Activated CD4-positive, alpha-beta memory T cell treated with anti-CD3 and anti-CD28 coated beads, Interleukin-2, amount 10 ng/mL, durations not matched to agents 7 days and 5 days (primary cell): ENCODE measurements at regions not wholly inside any gene's neighbourhood (a gene's known extent, or its start where the extent isn't known, plus 50 kb on each side); places are given as distances from the start of the nearest gene placed in this dataset.
A peak's percentile ranks its signal among the peaks of the same experiment; 100 is the strongest.

Experiments used
- CTCF ChIA-PET: fragments of 350-600 bp; sonication (Branson Sonifier 250); formaldehyde crosslinking; loops from one replicate; lab custom pipeline; 2021; ENCODE audit warnings: antibody characterized with exemption, inconsistent platforms; lab: Charles Lee
- POLR2A ChIA-PET: fragments of 350-600 bp; sonication (Branson Sonifier 250); formaldehyde crosslinking; loops from one replicate; lab custom pipeline; 2021; ENCODE audit warnings: antibody characterized with exemption; lab: Charles Lee
- DNase-seq: peaks from one replicate; pipeline ENCODE4 v3.0.0-alpha.2; 2020
- H3K27ac Mint-ChIP-seq: one replicate; pipeline ENCODE4 v1.8.0; 2021; ENCODE audit warnings: mild to moderate bottlenecking, mixed read lengths
- H3K27me3 Mint-ChIP-seq: one replicate; pipeline ENCODE4 v1.8.0; 2021; ENCODE audit warnings: mixed read lengths
- H3K36me3 Mint-ChIP-seq: one replicate; pipeline ENCODE4 v1.8.0; 2021; ENCODE audit warnings: low read depth, mixed read lengths
- H3K4me1 Mint-ChIP-seq: one replicate; pipeline ENCODE4 v1.8.0; 2021; ENCODE audit warnings: mixed read lengths
- H3K4me3 Mint-ChIP-seq: one replicate; pipeline ENCODE4 v1.8.0; 2021; ENCODE audit warnings: mild to moderate bottlenecking, mixed read lengths
- H3K9me3 Mint-ChIP-seq: one replicate; pipeline ENCODE4 v1.8.0; 2021; ENCODE audit warnings: mixed read lengths

- Mint-ChIP-seq H3K4me3 (no peak overlapping the region), H3K9me3 (no peaks in the 10 kb centered on the region), H3K4me1 (peaks cover 3% of the 10 kb centered on the region), H3K27me3 (no peaks in the 10 kb centered on the region), H3K36me3 (no peaks in the 10 kb centered on the region), H3K27ac (no peak overlapping the region)
- POLR2A ChIA-PET = no interaction called here
- no peak for DNase-seq
- CTCF ChIA-PET = interaction anchor here (2.2 kb wide), 1 partner anchor 22 kb away, joined by 6 read pairs; no protein-coding TSS in a partner anchor
These were observed 54.5 kb upstream of the HTR4 start for GRCh38 chr5:148708854-148709253.

GRCh38 chr5:148711961-148712360 lies 57.6 kb upstream of the HTR4 start:
- no peak for DNase-seq
- POLR2A ChIA-PET = no interaction called here
- Mint-ChIP-seq H3K27ac (no peak overlapping the region), H3K9me3 (no peaks in the 10 kb centered on the region), H3K27me3 (no peaks in the 10 kb centered on the region), H3K36me3 (no peaks in the 10 kb centered on the region), H3K4me3 (no peak overlapping the region), H3K4me1 (peaks cover 14% of the 10 kb centered on the region)
- CTCF ChIA-PET = interaction anchor here (1.0 kb wide), 1 partner anchor 19 kb away, joined by 4 read pairs; no protein-coding TSS in a partner anchor

GRCh38 chr5:148713735-148714508 lies 59.6 kb upstream of the HTR4 start:
- Mint-ChIP-seq H3K4me1 (peaks cover 13% of the 10 kb centered on the region), H3K36me3 (no peaks in the 10 kb centered on the region), H3K27me3 (peaks cover under 1% of the 10 kb centered on the region), H3K27ac (no peak overlapping the region), H3K4me3 (no peak overlapping the region), H3K9me3 (no peaks in the 10 kb centered on the region)
- no peak for DNase-seq
- ChIA-PET POLR2A (no interaction called here), CTCF (interaction anchor here (1.8 to 2.3 kb wide), 2 partner anchors 17 to 28 kb away, joined by 5 to 10 read pairs; no protein-coding TSS in a partner anchor)

GRCh38 chr5:148716716-148717115 lies 62.4 kb upstream of the HTR4 start:
- H3K9me3 Mint-ChIP-seq = no peaks in the 10 kb centered on the region
- POLR2A ChIA-PET = no interaction called here
- H3K36me3 Mint-ChIP-seq = no peaks in the 10 kb centered on the region
- CTCF ChIA-PET = interaction anchor here (1.4 kb wide), 1 partner anchor 14 kb away, joined by 3 read pairs; no protein-coding TSS in a partner anchor
- peaks cover 13% of the 10 kb centered on the region for H3K27me3 Mint-ChIP-seq
- peaks cover 13% of the 10 kb centered on the region for H3K4me1 Mint-ChIP-seq
- no peak overlapping the region for H3K4me3 Mint-ChIP-seq
- no peak overlapping the region for H3K27ac Mint-ChIP-seq
- no peak for DNase-seq

DNA sequence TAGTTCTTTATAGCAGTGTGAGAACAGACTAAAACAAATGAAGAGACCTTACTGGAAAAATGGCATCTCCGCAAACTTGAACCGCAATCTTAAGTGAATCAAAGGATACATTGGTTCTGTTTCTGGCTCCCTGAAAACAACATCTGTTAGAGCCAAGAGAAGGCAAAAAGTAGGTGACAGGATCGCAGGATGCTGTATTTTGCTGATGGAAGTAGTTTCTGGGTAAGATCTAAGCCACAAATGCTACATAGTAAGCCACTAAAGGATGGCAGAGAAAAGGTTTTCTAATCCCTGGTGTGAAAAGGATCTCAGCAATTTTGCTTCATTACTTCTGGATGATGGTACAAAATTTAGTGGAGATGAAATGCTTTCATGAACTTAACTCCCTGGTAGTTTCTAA lies 63.3 kb upstream of the HTR4 start:
- CTCF ChIA-PET = interaction anchor here (1.4 kb wide), 1 partner anchor 13 kb away, joined by 4 read pairs; no protein-coding TSS in a partner anchor

DNA sequence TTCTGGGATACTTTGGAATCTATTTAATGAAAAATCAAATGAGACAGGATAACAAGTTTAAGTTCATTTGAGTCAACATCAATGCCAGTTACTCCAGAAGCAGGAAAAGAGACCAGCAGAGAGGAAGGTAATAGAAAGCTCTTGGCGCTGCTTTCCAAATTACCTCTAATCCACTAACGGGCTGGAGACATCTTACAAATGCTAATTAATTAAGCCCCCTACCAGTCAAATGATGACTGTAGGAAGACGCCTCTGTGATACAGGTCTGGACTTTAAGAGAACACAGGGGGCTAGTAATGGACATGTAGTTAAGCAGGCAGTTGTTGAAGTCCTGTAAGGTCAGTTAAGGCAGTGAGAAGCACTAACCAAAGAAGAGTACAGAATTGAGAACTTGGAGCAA lies 65.3 kb upstream of the HTR4 start:
- Mint-ChIP-seq H3K36me3 (no peaks in the 10 kb centered on the region), H3K27me3 (peaks cover 21% of the 10 kb centered on the region), H3K27ac (no peak overlapping the region), H3K4me3 (no peak overlapping the region), H3K4me1 (peaks cover 3% of the 10 kb centered on the region), H3K9me3 (no peaks in the 10 kb centered on the region)
- DNase-seq = no peak
- ChIA-PET POLR2A (no interaction called here), CTCF (interaction anchor here (3.8 kb wide), 1 partner anchor 12 kb away, joined by 22 read pairs; no protein-coding TSS in a partner anchor)

More for the DNA sequence above, 63.3 kb upstream of the HTR4 start:
- no peak for DNase-seq
- Mint-ChIP-seq H3K36me3 (no peaks in the 10 kb centered on the region), H3K27me3 (peaks cover 14% of the 10 kb centered on the region), H3K4me3 (no peak overlapping the region), H3K4me1 (peaks cover 13% of the 10 kb centered on the region), H3K27ac (no peak overlapping the region), H3K9me3 (no peaks in the 10 kb centered on the region)
- POLR2A ChIA-PET = no interaction called here

- Mint-ChIP-seq H3K36me3 (no peaks in the 10 kb centered on the region), H3K4me3 (no peak overlapping the region), H3K27ac (no peak overlapping the region), H3K27me3 (peaks cover 23% of the 10 kb centered on the region), H3K4me1 (no peaks in the 10 kb centered on the region), H3K9me3 (no peaks in the 10 kb centered on the region)
- DNase-seq = no peak
- ChIA-PET CTCF (interaction anchor here (3.8 kb wide), 1 partner anchor 12 kb away, joined by 22 read pairs; no protein-coding TSS in a partner anchor), POLR2A (no interaction called here)
These were observed 65.9 kb upstream of the HTR4 start for GRCh38 chr5:148720257-148720656.

DNA sequence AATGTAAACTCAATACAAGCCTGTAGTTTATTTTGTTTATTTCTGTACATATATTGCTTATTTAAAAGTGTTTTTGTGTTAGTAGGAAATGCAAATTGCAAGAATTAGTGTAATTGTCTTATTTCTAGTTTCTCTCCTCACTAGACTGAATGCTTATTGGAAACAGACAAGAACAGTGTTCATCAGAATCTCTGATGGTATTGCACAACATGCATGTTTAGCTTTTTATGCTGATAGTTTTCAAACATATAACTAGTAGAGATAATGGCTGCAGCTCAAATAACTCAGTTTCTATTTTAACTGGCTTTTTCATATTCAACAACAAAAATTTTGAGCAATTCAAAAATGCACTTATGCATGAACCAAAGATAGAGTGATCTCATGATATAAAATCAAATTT lies 68.8 kb upstream of the HTR4 start:
- ChIA-PET POLR2A (no interaction called here), CTCF (interaction anchor here (1.0 to 3.8 kb wide), 2 partner anchors 9 to 280 kb away, joined by 3 to 22 read pairs; no protein-coding TSS in a partner anchor)
- H3K4me1 Mint-ChIP-seq = no peaks in the 10 kb centered on the region
- no peaks in the 10 kb centered on the region for H3K9me3 Mint-ChIP-seq
- H3K36me3 Mint-ChIP-seq = no peaks in the 10 kb centered on the region
- H3K27ac Mint-ChIP-seq = no peak overlapping the region
- no peak for DNase-seq
- peaks cover 26% of the 10 kb centered on the region for H3K27me3 Mint-ChIP-seq
- no peak overlapping the region for H3K4me3 Mint-ChIP-seq

- peaks cover 19% of the 10 kb centered on the region for H3K27me3 Mint-ChIP-seq
- POLR2A ChIA-PET = interaction anchor here (0.7 kb wide), 1 partner anchor 37 kb away, joined by 3 read pairs; no protein-coding TSS in a partner anchor
- CTCF ChIA-PET = interaction anchor here (1.4 kb wide), 1 partner anchor 14 kb away, joined by 3 read pairs; no protein-coding TSS in a partner anchor
- H3K4me1 Mint-ChIP-seq = peaks cover 1% of the 10 kb centered on the region
- H3K36me3 Mint-ChIP-seq = no peaks in the 10 kb centered on the region
- DNase-seq = no peak
- H3K4me3 Mint-ChIP-seq = no peak overlapping the region
- H3K9me3 Mint-ChIP-seq = no peaks in the 10 kb centered on the region
- no peak overlapping the region for H3K27ac Mint-ChIP-seq
These were observed 71.3 kb upstream of the HTR4 start for GRCh38 chr5:148725675-148726074.

GRCh38 chr5:148729182-148729581 lies 74.9 kb upstream of the HTR4 start:
- ChIA-PET CTCF (interaction anchor here (0.8 to 6.8 kb wide), 3 partner anchors 21 to 286 kb away, joined by 3 to 136 read pairs (median 3); no protein-coding TSS in a partner anchor), POLR2A (no interaction called here)
- peaks cover 10% of the 10 kb centered on the region for H3K27me3 Mint-ChIP-seq
- H3K4me3 Mint-ChIP-seq = no peak overlapping the region
- peaks cover 19% of the 10 kb centered on the region for H3K4me1 Mint-ChIP-seq
- H3K9me3 Mint-ChIP-seq = no peaks in the 10 kb centered on the region
- no peak for DNase-seq
- H3K27ac Mint-ChIP-seq = no peak overlapping the region
- no peaks in the 10 kb centered on the region for H3K36me3 Mint-ChIP-seq

GRCh38 chr5:148730270-148730669 lies 75.9 kb upstream of the HTR4 start:
- CTCF ChIA-PET = interaction anchor here (0.8 to 16.0 kb wide), 65 partner anchors 9 to 565 kb away, joined by 3 to 241 read pairs (median 4); partner anchors contain the start of gene FBXO38
- POLR2A ChIA-PET = interaction anchor here (1.2 kb wide), 1 partner anchor 96 kb away, joined by 4 read pairs; the partner anchor contains the start of gene ADRB2
- H3K9me3 Mint-ChIP-seq = no peaks in the 10 kb centered on the region
- H3K27me3 Mint-ChIP-seq = peaks cover 12% of the 10 kb centered on the region
- peaks cover 19% of the 10 kb centered on the region for H3K4me1 Mint-ChIP-seq
- H3K27ac Mint-ChIP-seq = no peak overlapping the region
- DNase-seq = no peak
- no peak overlapping the region for H3K4me3 Mint-ChIP-seq
- no peaks in the 10 kb centered on the region for H3K36me3 Mint-ChIP-seq

DNA sequence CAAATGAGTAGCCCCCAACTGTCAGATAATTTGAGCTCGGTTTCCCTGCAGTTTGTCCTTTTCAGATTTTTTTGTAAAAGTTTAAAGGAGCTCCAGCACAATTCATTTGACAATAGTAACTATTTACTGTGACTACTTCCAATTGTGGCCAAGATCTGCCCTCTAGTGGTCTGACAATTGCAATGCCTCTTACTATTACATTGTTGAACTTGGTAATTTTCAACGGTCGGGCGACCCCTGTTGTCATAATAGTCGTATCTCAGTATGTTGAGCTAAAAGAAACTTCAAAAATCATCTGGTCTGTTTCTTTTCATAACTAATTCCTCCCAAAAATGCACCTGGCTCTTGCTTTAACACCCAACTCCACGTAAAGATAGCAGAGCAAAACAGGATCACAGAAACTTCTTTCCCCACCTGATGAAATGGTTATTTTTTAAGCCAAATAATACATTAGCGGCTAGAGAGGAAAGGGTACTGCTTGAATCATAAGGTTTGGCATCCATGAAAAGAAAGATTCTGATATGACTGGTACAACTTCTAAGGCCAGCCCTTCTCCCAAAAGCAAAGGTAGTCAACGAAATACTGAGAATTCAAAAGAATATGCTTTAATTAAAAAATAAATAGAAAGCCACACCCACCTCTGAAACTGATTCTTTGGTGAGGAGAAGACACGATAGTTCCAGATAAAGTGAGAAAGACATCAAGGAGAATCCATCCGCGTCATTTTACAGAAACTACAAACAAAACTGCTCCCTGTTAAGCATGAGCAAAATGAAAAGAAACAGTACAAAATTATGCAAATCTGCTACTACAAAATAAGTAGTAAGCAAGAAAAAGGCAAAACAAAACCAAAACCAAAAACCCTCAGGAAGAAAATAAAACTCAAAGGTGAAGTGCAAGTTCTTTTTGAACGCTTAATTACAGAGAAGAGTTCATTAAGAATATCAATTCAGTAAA lies 76.9 kb upstream of the HTR4 start:
- Mint-ChIP-seq H3K36me3 (no peaks in the 10 kb centered on the region), H3K9me3 (no peaks in the 10 kb centered on the region), H3K27ac (peak overlapping the region; percentile 77), H3K4me3 (peak overlapping the region; percentile 78), H3K4me1 (peaks cover 19% of the 10 kb centered on the region), H3K27me3 (peaks cover 12% of the 10 kb centered on the region)
- CTCF ChIA-PET = interaction anchor here (0.6 to 16.0 kb wide), 85 partner anchors 10 to 566 kb away, joined by 3 to 241 read pairs (median 4); partner anchors contain the start of genes ADRB2 and FBXO38
- peak; percentile 76 for DNase-seq
- POLR2A ChIA-PET = interaction anchor here (1.0 to 1.2 kb wide), 2 partner anchors 95 to 509 kb away, joined by 3 to 4 read pairs; partner anchors contain the start of gene ADRB2
